Suprapubic skin (tissue), 4 donors: ENCODE measurements at regions not wholly inside any gene's neighbourhood (a gene's known extent, or its start where the extent isn't known, plus 50 kb on each side); places are given as distances from the start of the nearest gene placed in this dataset.

Experiments
- DNase-seq, 2 donors: peaks; one replicate each; pipeline ENCODE4 v3.0.0-alpha.2; 2019; ENCODE audit warnings: low spot score in 2 of 2
- H3K27ac ChIP-seq: fragments of 200-600 bp; sonication (generic); one replicate; pipeline ENCODE4 v1.5.1; 2019
- H3K27me3 ChIP-seq: fragments of 200-600 bp; sonication (generic); one replicate; pipeline ENCODE4 v1.5.1; 2019
- H3K36me3 ChIP-seq: fragments of 200-600 bp; sonication (generic); one replicate; pipeline ENCODE4 v1.5.1; 2019
- H3K4me1 ChIP-seq: fragments of 200-600 bp; sonication (generic); one replicate; pipeline ENCODE4 v1.5.1; 2019
- H3K4me3 ChIP-seq: fragments of 200-600 bp; sonication (generic); one replicate; pipeline ENCODE4 v1.5.1; 2019; ENCODE audit warnings: mild to moderate bottlenecking
- H3K9me3 ChIP-seq: fragments of 200-600 bp; sonication (generic); one replicate; pipeline ENCODE4 v1.5.1; 2019
- CTCF ChIP-seq, 2 donors: fragments of 200-600 bp in 1 of 2; fragments of 450-650 bp in 1 of 2; sonication (generic) in 1 of 2; IDR thresholded peaks; one replicate each; pipeline ENCODE4 v1.5.1; 2016 to 2019; ENCODE audit warnings: antibody characterized with exemption in 2 of 2, mild to moderate bottlenecking in 1 of 2, moderate library complexity in 1 of 2
- EP300 ChIP-seq: sonication (generic); formaldehyde crosslinking; IDR thresholded peaks from one replicate; pipeline ENCODE4 v1.6.1; 2017; ENCODE audit warnings: antibody characterized with exemption
- POLR2A ChIP-seq, 2 donors: fragments of 450-650 bp; IDR thresholded peaks; one replicate each; pipeline ENCODE4 v1.6.1; 2017; ENCODE audit warnings: antibody characterized with exemption in 2 of 2, mild to moderate bottlenecking in 2 of 2, moderate library complexity in 2 of 2
- POLR2AphosphoS5 ChIP-seq, 3 donors: sonication (generic); formaldehyde crosslinking; IDR thresholded peaks; one replicate each; pipeline ENCODE4 v1.6.1; 2017; ENCODE audit warnings: antibody characterized with exemption in 3 of 3
- WGBS: methylation state at CpG from one replicate; pipeline ENCODE4 v1.1.5; 2018; 5-methylcytosine and 5-hydroxymethylcytosine counted together

DNA sequence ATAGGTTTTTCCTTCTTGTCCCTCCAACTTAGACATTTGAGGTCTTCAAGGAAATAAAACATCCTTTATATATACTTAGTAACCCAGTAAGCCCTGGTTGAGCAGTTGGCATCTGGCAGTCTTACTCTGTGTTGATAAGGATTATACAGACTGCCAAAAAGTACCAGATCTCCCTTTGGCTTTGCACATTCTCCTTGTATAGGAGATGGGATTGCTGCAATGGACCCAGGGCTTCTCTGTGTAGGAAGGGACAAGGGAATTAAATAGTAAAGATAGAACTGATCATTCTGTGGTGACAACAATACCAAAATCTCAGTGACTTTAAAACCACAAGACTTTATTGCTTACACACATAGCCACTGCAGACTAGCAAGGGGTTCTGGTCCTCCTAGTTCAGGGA lies 180.1 kb upstream of the CCDC196 start:
- DNase-seq: no peak
- TF ChIP-seq CTCF (IDR thresholded peaks at IDR 0.05): no peak
- no peak for TF ChIP-seq POLR2AphosphoS5 (IDR thresholded peaks at IDR 0.05)
- TF ChIP-seq POLR2A (IDR thresholded peaks at IDR 0.05): no peak
- no peak for TF ChIP-seq EP300
- no peaks in the 10 kb centered on the region for H3K9me3 ChIP-seq
- H3K36me3 ChIP-seq: no peaks in the 10 kb centered on the region
- no peaks in the 10 kb centered on the region for H3K4me1 ChIP-seq
- H3K27ac ChIP-seq: no peak overlapping the region
- H3K27me3 ChIP-seq: no peaks in the 10 kb centered on the region
- no peak overlapping the region for H3K4me3 ChIP-seq

- TF ChIP-seq EP300 (no peak), CTCF (IDR thresholded peaks at IDR 0.05) (no peak), POLR2A (IDR thresholded peaks at IDR 0.05) (no peak), POLR2AphosphoS5 (IDR thresholded peaks at IDR 0.05) (no peak)
- Histone ChIP-seq H3K9me3 (no peaks in the 10 kb centered on the region), H3K27ac (no peak overlapping the region), H3K27me3 (no peaks in the 10 kb centered on the region), H3K4me3 (no peak overlapping the region), H3K36me3 (no peaks in the 10 kb centered on the region), H3K4me1 (no peaks in the 10 kb centered on the region)
- DNase-seq: no peak
- 53% methylated on average over 3 of the region's 3 CpGs for WGBS
These were observed 175.1 kb upstream of the CCDC196 start for GRCh38 chr14:66311058-66311457.

DNA sequence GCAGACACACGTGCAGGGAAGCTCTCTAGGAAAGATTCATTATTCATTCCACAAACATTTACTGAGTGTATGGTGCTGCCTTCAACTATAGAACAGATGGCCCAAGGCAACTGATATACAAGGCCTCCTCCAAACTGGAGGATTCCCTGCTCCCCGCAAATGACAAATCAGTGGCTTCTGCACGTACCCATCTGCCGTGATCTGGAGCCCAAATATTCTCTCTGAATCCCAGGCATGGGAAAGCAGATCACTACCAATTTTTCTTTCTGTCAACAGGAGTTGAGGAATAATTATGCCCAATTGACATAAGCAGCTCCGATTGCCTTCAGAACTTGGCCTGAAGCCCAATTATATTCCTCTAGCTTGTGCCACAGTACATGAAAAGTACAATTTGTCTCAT lies 174.2 kb upstream of the CCDC196 start:
- TF ChIP-seq POLR2AphosphoS5 (IDR thresholded peaks at IDR 0.05): no peak
- no peak for TF ChIP-seq POLR2A (IDR thresholded peaks at IDR 0.05)
- TF ChIP-seq CTCF (IDR thresholded peaks at IDR 0.05): no peak
- TF ChIP-seq EP300: no peak
- 58% methylated on average over 5 of the region's 5 CpGs for whole genome bisulfite sequencing
- no peaks in the 10 kb centered on the region for H3K9me3 ChIP-seq
- no peak overlapping the region for H3K4me3 ChIP-seq
- no peaks in the 10 kb centered on the region for H3K27me3 ChIP-seq
- no peak for DNase-seq
- H3K4me1 ChIP-seq: no peaks in the 10 kb centered on the region
- no peak overlapping the region for H3K27ac ChIP-seq
- no peaks in the 10 kb centered on the region for H3K36me3 ChIP-seq

DNA sequence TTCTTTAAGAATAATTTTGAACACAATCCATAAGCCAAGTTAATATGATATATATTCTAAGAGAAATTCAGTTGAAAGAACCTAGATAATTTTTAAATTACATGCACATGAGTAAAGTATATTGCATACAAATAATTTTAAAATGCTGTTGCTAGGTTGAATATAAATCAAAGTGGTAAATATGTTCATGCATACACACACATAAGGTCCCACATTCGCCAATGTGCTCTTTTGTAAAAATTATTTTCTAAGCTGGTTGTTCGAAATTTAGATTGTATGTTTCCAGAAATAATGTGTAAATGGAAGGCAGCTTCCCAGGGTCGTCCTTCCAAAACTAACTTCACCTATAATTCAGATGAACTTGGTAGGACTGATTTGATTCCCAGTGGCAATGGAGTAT lies 173.7 kb upstream of the CCDC196 start:
- H3K27ac ChIP-seq: no peak overlapping the region

DNA sequence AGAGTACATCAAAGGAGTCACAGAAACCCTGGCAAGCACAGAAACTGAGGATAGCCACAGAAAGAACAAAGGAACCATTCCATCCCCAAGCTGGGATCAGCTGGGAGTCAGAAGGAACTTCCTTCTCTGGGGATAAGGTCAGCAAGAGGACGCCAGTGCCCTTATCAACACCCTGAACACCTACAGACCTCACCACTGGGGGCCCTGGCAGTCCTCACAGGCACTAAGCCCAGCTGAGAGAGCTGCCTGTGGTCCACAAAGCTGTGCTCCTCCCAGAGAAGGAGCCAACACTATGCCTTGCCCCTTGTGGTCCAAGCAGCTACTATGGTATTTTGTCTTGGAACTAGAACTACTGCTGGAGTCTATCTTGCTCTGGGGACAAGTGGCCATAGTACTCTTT lies 171.1 kb upstream of the CCDC196 start:
- no peaks in the 10 kb centered on the region for H3K27me3 ChIP-seq
- no peak for DNase-seq
- no peak overlapping the region for H3K27ac ChIP-seq
- no peak overlapping the region for H3K4me3 ChIP-seq
- TF ChIP-seq POLR2AphosphoS5 (IDR thresholded peaks at IDR 0.05) (no peak), POLR2A (IDR thresholded peaks at IDR 0.05) (no peak), EP300 (no peak), CTCF (IDR thresholded peaks at IDR 0.05) (no peak)
- peaks cover 7% of the 10 kb centered on the region for H3K9me3 ChIP-seq
- H3K4me1 ChIP-seq: no peaks in the 10 kb centered on the region
- 71% methylated on average over 1 of the region's 1 CpG for WGBS
- no peaks in the 10 kb centered on the region for H3K36me3 ChIP-seq

More for the DNA sequence above, 173.7 kb upstream of the CCDC196 start:
- Histone ChIP-seq H3K4me1 (no peaks in the 10 kb centered on the region), H3K4me3 (no peak overlapping the region), H3K27me3 (no peaks in the 10 kb centered on the region), H3K9me3 (no peaks in the 10 kb centered on the region), H3K36me3 (no peaks in the 10 kb centered on the region)
- TF ChIP-seq CTCF (IDR thresholded peaks at IDR 0.05) (no peak), POLR2A (IDR thresholded peaks at IDR 0.05) (no peak), POLR2AphosphoS5 (IDR thresholded peaks at IDR 0.05) (no peak), EP300 (no peak)
- DNase-seq: no peak
- 79% methylated on average over 3 of the region's 3 CpGs for WGBS
